ENCODE measurements at regions not wholly inside any gene's neighbourhood (a gene's known extent, or its start where the extent isn't known, plus 50 kb on each side); places are given as distances from the start of the nearest gene placed in this dataset.

DNA sequence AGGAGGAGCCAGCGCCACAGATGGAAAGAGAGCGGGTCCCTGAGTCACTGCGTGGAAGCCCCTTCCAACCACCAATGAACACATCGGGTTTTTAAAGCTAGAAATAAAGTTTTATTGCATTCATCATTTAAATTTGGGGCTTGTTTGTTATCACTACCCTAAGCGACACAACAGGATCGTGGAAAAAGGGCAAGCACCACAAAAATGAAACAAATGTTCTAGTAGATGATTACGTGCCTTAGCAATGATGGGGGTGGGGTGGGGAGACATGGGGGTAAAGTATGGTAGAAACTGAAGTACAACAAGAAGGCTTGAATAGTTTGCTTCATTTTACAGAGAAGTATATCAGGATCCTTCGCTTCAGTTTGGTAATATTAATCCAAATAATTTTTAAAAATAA, 221.6 kb upstream of the ATP10A start:
- TF ChIP-seq CTCF (conservative IDR thresholded peaks at IDR 0.05) (no peak), EZH2 (IDR thresholded peaks at IDR 0.05; ENCODE audit: low read depth) (no peak)

Measured in PC-9 (cell line).